NCI-H2081 treated with DMSO at 0.1 percent for 48 hours (cell line): ENCODE measurements at regions not wholly inside any gene's neighbourhood (a gene's known extent, or its start where the extent isn't known, plus 50 kb on each side); places are given as distances from the start of the nearest gene placed in this dataset.

Experiments
- DNase-seq: peaks from one replicate; lab custom pipeline; 2025; lab: John Stamatoyannopoulos, UW

- no peak for DNase-seq
Observed at GRCh38 chr20:52779125-52779524, 193.0 kb upstream of the TSHZ2 start.

GRCh38 chr20:52777171-52777570 is 195.0 kb upstream of the TSHZ2 start:
- DNase-seq: no peak

- no peak for DNase-seq
Observed at GRCh38 chr20:52775786-52776185, 196.4 kb upstream of the TSHZ2 start.

- no peak for DNase-seq
Observed at GRCh38 chr20:52768694-52769093, 203.5 kb upstream of the TSHZ2 start.

GRCh38 chr20:52766645-52767435 is 205.3 kb upstream of the TSHZ2 start:
- DNase-seq: no peak

GRCh38 chr20:52763321-52763853 is 208.8 kb upstream of the TSHZ2 start:
- no peak for DNase-seq

GRCh38 chr20:52761867-52762266 is 210.3 kb upstream of the TSHZ2 start:
- no peak for DNase-seq

- DNase-seq: no peak
Observed at GRCh38 chr20:52760791-52761190, 211.4 kb upstream of the TSHZ2 start.

- no peak for DNase-seq
Observed at GRCh38 chr20:52757411-52757810, 214.7 kb upstream of the TSHZ2 start.

- DNase-seq: no peak
Observed at GRCh38 chr20:52755744-52756143, 216.4 kb upstream of the TSHZ2 start.

- DNase-seq: no peak
Observed at GRCh38 chr20:52754366-52754765, 217.8 kb upstream of the TSHZ2 start.

GRCh38 chr20:52752023-52752422 is 220.1 kb upstream of the TSHZ2 start:
- no peak for DNase-seq

GRCh38 chr20:52751571-52751970 is 220.6 kb upstream of the TSHZ2 start:
- no peak for DNase-seq

GRCh38 chr20:52749938-52750337 is 222.2 kb upstream of the TSHZ2 start:
- DNase-seq: no peak

GRCh38 chr20:52748990-52749389 is 223.2 kb upstream of the TSHZ2 start:
- DNase-seq: no peak

- DNase-seq: no peak
Observed at GRCh38 chr20:52748285-52748932, 223.7 kb upstream of the TSHZ2 start.

GRCh38 chr20:52747845-52748284 is 224.3 kb upstream of the TSHZ2 start:
- DNase-seq: no peak

- no peak for DNase-seq
Observed at GRCh38 chr20:52746770-52747169, 225.4 kb upstream of the TSHZ2 start.

GRCh38 chr20:52746190-52746589 is 226.0 kb upstream of the TSHZ2 start:
- DNase-seq: no peak

GRCh38 chr20:52744441-52744840 is 227.7 kb upstream of the TSHZ2 start:
- no peak for DNase-seq

GRCh38 chr20:52738081-52738480 is 234.1 kb upstream of the TSHZ2 start:
- DNase-seq: no peak

- DNase-seq: no peak
Observed at GRCh38 chr20:52736507-52736906, 235.7 kb upstream of the TSHZ2 start.

GRCh38 chr20:52731093-52731492 is 241.1 kb upstream of the TSHZ2 start:
- DNase-seq: no peak
